AG09319 (cell line): ENCODE measurements at regions not wholly inside any gene's neighbourhood (a gene's known extent, or its start where the extent isn't known, plus 50 kb on each side); places are given as distances from the start of the nearest gene placed in this dataset.

ENCODE experiments used
- DNase-seq: peaks from one replicate; pipeline ENCODE4 v3.0.0-alpha.2; 2010; ENCODE audit warnings: low read depth; ENCODE audit errors: extremely low read depth
- TF ChIP-seq, protein P1 (sequence below): IDR thresholded peaks from 2 replicates; pipeline ENCODE4 v1.5.1; 2011; ENCODE audit warnings: low read depth, mild to moderate bottlenecking, inconsistent platforms, low read length, moderate library complexity

DNA sequence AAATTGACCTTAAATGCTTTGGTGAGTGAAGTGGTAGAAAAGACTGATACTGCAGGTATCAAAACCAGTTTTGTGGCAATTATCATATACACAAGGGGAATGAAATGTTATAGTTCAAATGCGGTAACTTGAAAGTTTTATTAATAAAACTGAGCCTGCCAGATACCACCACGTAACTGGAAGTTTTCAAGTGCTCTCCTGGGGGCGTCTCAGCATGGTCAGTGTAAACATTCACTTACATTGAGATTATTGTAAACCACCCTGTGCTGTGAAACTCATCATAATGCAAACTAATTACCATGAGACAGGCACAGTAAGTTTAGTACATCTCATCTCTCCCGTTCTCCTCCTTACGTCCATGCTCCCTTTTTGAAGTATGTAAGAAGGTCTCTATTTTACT lies 280.7 kb upstream of the FAR2 start:
- DNase-seq: no peak
- TF ChIP-seq, protein P1, sequence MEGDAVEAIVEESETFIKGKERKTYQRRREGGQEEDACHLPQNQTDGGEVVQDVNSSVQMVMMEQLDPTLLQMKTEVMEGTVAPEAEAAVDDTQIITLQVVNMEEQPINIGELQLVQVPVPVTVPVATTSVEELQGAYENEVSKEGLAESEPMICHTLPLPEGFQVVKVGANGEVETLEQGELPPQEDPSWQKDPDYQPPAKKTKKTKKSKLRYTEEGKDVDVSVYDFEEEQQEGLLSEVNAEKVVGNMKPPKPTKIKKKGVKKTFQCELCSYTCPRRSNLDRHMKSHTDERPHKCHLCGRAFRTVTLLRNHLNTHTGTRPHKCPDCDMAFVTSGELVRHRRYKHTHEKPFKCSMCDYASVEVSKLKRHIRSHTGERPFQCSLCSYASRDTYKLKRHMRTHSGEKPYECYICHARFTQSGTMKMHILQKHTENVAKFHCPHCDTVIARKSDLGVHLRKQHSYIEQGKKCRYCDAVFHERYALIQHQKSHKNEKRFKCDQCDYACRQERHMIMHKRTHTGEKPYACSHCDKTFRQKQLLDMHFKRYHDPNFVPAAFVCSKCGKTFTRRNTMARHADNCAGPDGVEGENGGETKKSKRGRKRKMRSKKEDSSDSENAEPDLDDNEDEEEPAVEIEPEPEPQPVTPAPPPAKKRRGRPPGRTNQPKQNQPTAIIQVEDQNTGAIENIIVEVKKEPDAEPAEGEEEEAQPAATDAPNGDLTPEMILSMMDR: no peak

DNA sequence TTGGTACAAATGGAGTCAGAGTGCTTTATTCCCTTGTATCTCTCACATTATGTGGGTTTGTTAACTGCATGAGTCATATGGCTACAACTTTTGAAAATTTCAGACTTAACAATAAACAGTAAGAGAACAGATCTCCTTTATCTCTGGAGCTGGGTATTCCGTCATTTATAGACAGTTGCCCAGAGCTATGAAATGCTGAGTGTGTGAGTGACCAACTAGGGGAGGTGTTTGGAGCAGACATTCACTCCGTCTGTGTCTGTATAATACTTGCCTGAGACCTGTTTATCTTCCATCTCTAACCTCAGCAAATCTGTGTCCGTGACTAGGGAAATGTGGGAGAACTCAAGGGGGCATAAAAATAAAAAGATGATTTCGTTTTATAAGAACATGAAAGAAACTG lies 279.9 kb upstream of the FAR2 start:
- no peak for DNase-seq
- TF ChIP-seq, protein P1: no peak

DNA sequence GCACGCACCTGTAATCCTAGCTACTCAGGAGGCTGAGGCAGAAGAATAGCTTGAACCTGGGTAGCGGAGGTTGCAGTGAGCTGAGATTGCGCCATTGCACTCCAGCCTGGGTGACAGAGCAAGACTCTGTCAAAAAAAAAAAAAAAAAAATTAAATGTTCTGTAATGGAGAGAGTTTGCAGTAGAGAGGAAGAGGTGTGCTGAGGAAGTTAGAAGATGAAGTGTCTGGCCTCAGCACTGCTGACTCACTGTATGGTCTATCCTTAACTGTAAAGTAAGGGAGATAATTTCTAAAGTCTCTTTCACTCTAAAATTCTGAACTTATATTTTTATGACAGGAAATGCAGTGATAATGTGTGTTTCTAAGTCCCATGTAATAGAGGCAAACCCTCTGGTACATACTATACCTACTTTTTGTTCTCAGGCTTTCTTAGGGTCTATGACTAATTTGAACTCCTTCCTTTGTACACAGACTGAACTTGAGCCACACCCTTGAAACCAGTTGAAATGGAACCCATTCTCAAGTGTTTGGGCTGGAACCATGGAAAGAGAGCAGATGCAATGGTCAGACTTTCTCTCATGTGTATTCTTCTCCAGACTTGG lies 278.1 kb upstream of the FAR2 start:
- TF ChIP-seq, protein P1: no peak
- DNase-seq: no peak

DNA sequence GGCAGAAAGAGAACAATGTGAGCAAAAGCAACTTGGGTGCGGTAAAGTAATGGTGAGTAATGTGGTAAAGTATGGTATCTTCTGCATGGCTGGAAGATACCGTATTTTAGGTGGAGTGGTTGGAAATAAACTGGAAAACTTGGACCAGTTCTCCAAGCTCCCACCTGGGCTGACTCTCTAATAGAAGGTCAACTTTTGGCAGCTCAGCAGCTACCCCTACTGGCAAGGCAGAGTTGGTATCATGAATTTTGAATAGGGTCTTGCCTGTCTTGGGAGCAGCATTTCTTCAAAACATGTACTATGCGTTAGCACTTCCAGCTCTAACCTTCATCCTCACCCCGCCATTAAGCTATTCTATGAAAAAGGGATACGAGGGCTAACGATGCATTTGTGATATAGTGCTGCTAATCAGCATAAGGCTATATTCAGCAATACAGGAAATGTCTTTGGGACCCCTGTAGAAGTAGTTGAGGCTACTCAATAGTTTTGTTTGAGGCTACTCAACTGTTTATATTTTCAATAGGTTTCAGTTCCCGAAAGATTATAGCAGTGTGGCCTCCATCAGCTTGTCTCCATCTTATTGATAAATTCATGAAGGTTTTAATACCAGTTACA lies 276.3 kb upstream of the FAR2 start:
- peak; percentile 43 for DNase-seq
- TF ChIP-seq, protein P1: peak; percentile 70

DNA sequence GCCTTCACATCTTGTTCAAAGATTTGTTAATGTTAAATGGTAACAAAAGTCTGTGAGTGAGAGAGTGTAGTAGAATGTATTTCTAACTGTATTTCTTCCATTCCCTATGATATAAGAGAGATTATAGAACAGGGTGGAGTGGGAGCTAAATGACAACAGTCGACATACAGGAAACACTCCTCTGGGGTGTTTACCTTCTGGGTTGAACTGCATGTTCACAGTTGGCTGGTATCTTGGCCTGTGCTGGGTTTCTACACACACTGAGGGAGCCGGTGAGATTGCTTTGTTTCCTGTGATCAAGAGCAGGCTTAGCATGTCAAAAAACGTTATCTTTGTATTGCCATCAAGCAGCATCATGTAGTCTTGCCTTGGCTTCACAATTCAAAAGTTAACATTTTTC lies 274.3 kb upstream of the FAR2 start:
- TF ChIP-seq, protein P1: no peak
- no peak for DNase-seq

DNA sequence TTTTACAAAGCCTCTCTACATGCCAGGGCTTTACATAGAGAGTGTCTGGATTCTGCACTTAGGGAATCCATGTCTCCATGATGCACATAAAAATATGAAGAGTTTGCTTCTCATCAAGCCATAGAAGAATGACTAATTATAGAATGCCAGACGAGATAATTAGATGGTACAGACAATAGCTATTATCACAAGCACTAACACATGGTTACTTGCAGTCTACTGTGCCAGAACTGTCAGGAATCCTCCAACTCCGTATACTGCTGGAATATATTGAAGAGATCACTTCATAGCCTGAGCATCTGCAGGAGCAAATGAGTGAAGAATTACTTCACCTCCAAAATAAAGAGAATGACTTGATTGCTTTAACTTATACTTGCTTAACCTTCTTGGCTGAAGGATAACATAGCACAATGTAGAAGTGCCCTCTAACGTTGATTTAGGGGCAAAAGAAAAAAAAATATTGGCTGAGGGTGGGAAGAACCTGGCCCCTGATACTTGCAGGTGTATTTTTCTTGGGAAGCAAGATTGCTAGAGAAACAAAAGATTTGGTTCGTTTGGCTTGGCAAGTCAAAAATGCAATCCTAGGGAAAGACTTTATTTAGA lies 272.8 kb upstream of the FAR2 start:
- DNase-seq: no peak
- TF ChIP-seq, protein P1: no peak

DNA sequence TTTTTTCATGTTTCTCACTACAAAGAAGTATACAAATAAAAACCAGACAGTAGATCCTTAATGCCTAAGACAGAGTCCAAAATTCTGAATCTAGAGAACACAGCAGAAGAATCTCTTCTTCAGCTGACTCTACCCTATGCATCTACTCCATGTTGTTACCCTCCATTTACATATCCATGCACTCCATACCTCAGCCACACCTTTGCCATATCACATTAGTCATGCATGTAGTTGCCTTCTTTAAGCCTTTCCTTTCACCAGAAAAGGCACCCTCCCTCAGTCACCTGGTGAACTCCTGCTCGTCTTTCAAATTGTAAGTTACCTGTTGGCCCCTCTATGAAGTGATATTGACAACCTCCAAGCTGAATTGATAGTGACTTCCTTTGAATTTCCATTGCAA lies 271.2 kb upstream of the FAR2 start:
- DNase-seq: no peak
- TF ChIP-seq, protein P1: no peak
